HG02885 (cell line): ENCODE measurements at regions not wholly inside any gene's neighbourhood (a gene's known extent, or its start where the extent isn't known, plus 50 kb on each side); places are given as distances from the start of the nearest gene placed in this dataset.

Source experiments
- ATAC-seq: cut with Tn5 transposase; IDR thresholded peaks from one replicate; pipeline ENCODE4 v1.9.1; 2021; ENCODE audit warnings: mild to moderate bottlenecking; ENCODE audit not compliant: unreplicated experiment, poor library complexity

DNA sequence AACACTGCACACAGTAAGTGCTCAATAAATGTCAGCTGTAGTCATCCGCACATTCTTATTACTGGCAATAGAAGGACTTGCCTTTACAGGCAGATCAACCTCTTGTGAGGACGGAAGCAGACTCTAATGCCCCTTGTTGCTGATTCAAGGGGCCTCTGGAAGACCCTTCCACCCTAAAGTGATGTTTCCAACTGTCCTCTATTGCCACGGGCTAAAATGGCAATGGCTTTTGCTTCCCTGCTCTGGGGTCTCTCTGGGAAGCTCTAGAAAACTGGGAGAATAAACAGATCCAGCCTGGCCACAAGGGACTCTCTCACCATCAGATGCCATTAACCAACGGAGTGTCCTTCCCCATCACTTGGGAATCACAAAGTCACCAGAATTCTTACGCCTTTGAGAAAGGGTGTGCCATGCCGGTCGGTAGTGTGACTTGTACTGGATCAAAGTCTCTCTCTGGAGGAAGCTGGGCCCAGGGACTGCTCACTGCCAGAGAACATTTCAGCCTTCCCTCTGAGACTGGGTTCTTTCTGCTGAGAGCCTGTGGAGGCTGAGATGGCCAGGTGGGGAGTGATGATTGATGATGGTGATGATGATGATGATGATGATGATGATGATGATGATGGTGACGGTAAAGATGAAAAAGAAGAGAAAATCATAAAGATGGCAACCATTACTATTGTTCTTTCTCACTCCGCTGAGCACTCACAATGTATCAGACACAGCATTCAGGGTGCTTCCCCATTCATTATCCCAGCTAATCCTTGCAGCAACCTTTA is 146.8 kb downstream of the CYLD start:
- no peak for ATAC-seq

DNA sequence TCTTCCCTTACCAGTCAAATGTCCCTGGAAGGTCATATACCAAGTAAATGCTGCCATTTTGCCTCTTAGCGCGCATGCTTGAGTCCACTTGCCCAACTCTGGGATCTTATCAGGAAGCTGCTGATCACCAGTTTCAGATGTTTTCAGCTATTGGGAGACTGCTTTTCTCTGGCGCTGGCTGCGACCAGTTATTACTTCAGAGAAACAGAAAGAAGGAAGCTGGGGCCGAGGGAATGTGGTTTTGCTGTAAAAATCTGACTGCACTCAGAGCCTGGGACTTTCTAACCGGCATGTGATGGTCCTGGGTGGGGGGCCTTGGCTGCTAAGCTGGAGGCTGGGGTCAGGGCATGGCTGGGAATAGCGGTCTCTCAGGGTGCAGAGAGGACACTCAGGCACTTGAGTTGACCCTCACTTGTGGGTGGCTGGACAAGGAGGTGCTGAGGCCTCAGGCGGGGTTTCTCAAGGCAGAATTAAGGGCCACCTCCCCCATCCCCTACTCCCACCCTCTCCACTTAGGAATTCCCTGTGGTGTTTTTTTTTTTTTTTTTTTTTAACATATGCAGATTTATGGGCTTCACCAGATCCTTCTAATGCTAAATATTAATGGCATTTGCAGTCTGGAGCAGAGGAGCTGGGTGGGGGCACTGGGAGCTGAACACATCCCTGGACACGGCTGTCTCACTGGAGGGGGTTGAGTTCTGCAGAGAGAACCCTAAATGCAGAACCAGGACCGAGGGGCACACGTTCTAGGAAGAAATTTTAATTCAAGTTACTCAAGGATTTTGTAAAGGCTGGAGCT is 145.8 kb downstream of the CYLD start:
- ATAC-seq: no peak

DNA sequence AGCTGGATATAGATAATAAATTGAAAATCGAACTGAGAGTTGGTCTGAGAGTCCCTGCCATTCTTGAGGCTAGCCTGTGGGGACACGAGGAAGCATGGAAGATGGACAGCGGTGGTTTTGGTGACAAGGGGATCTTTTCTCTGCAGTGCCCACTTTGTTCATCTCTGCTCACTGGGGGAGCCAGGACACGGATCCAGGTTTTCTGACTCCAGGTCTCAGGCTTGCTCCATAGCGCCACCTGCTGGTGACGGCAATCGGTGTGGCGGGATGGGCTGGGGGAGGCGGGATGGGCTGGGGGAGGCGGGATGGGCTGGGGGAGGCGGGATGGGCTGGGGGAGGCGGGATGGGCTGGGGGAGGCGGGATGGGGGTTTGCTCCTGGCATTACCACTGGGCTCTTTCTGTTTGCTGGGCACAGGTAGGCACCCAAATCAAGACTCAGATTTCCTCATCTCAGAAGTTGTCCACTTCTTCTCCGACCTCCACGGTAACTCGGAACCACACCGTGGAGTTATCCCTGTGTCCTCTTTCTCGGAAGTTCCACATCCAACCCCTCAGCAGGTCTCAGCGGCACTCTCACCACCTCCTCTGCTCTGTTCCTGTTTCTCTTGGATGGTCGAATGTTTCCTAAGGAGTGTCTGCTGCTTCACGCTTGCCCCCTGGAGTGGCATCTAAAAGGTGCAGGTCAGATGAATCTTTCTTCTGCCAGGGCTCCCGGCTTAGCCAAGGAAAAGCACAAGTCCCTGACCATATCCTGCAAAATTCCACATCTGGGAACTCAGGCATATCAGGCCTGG is 142.4 kb downstream of the CYLD start:
- no peak for ATAC-seq

DNA sequence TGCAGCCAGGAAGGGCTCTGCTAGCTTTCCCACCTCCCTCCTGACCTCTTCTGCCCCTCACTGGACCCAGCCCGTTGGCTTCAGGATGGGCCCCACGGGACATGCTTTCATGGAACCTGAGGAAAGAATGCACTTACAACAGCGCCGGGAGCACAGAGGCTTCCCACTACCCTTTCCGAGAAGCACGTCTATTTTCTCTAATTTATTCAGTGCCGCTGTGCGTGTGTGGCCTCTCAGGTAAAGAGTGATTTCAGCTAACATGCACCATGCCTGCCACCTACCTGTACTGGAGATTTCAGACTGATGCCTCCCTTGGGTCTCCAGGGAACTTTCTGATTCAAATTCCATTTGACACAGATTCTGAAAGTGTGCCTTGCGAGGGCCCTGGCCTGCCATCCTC is 140.1 kb downstream of the CYLD start:
- ATAC-seq: no peak

DNA sequence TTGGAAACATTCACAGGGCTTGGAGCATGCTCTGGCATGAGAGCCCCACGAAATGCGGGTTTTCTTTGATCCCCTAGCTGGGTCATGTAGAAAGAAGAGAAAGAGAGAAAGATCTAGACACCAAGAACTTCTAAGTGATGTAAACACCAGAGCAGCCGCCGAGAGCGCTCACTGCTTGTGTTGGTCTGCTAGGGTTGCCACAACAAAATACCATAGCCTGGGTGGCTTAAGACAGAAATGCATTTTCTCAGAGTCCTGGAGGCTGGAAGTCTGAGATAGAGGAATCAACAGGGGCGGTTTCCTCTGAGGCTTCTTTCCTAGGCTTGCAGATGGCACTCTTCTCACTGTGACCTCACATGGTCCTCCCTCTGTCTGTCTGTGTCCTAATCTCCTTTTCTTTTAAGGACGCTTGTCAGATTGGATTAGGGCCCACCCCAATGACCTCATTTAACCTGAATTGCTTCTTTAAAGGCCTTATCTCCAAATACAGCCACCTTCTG is 139.5 kb downstream of the CYLD start:
- ATAC-seq: no peak

DNA sequence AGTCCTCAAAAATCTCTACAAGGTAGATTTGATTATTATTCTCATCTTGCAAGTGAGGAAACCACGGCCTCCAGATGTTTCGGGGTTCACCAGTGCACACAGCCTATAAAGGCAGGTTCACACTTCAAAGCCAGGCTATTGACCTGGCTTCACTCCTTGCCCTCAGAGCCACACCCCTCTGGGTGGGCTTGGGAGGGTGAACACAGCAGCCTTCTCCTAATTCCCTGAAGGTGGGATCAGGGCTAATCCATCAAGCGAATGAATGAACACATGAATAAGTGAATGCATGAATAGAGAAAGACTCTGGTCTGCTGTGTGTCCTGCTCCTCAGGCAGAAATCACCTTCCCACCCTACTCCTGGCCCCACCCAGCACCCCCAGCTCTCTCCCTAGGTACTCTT is 139.0 kb downstream of the CYLD start:
- ATAC-seq: no peak

DNA sequence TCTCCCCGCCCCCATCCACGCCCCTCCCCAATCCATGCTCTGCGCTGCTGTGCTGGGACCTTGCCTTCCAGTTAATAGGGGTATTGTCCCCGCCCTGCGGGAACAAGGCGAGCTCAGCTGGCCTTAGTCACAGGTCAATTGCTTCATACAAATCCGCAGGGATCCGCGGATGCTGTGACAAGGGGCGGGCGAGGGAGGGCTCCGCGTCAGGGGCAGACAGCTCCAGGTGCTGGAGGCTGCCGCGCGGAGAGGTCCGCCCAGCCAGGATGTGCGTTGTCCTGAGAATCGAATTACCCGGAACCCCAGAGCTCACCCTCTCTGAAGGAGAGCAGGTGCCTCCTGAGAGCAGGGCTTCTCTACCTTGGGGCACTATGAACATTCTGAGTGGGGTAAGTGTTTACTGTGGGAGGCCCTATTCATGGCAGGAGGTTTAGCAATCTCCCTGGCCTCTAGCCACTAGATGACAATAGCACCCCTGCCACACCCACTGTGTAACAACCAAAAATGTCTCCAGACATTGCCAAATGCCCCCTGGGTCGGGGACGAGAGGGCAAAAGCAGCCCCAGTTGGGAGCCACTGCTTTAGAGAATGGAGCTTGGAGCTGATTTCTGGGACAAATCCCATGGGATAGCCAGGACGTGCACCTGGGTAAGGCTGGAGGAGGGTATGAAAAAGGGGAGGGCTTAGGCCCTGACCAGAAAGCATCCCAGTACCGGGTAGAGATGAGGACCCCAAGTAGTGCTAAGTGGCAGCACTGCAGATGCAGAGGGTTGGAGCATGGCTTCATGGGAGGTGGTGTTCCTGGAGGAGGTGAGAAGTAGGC is 138.2 kb downstream of the CYLD start:
- no peak for ATAC-seq

DNA sequence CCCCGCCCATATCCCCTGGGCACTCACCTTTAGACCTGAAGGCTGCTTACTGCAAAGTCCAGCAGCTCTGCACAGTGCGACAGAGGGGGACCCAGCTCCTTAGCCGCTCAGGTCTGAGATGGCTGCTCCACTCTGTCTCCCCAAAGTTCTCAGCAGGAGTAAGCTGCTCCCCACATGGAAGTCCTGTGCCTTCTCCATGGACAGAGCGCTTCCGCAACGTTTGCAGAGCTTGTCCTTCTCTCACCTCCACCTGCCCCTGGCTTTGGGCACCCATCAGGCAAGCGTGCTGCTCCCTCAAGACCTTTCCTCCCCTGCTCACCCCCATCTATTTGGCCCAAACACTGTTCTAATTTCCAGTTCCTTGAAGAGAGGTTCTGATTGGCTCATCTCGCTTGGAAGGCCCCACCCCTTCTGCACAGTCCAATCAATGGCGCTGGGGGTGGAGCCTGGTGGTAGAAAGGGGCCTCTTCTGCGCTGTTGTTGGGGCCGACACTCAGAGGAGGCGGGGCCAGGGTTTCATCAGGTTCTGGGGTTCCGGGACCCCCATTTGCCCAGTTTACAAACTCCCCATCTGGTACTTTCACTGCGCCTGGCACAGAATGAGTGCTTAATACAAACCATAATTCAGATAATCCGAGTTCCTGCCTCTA is 137.2 kb downstream of the CYLD start:
- no peak for ATAC-seq

DNA sequence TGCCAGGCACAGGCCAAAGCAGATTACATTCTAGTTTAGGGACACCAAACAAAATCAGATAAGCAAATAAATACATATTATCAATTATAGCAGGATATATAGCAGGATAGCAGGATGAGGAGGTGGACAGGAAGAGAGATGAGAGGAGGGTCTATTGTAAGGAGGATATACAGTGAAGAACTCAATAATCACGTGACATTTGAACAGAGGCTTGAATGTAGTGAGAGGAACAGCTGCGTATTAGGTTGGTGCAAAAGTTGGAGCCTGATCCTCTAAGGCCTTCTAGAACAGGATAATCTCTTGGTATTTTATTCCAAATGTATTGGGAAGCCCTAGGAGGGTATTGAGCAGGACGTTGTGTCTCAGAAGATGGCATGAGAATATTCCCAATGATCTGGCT is 136.7 kb downstream of the CYLD start:
- ATAC-seq: no peak

DNA sequence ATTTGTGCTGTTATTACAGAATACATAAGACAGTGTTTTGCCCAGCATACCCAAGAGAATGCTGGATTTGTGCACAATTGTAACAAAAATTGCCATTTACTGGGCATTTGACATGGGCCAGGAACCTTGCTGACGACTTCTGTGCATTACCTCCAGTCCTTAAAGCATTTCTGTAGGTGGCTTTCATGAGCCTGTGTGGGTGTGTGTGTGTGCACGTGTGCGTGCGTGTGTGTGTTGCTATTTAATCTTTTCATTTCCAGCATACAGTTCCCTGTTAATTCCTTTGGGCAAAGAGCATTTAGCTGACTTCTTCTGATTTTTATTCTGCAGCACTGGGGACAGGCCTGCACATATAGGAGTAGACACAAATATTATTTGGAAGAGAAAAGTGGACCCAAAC is 134.4 kb downstream of the CYLD start:
- ATAC-seq: no peak

DNA sequence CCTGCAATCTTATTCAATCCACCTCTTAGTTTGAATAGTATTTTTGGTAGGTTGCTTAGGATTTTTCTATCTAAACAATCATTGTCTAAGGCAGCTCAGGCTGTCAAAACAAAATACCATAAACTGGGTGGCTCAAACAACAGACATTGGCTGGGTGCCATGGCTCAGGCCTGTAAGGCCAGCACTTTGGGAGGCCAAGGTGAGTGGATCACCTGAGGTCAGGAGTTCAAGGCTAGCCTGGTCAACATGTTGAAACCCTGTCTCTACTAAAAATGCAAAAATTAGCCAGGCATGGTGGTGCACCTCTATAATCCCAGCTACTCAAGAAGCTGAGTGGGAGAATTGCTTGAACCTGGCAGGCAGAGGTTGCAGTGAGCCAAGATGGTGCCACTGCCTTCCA is 126.7 kb downstream of the CYLD start:
- ATAC-seq: no peak

DNA sequence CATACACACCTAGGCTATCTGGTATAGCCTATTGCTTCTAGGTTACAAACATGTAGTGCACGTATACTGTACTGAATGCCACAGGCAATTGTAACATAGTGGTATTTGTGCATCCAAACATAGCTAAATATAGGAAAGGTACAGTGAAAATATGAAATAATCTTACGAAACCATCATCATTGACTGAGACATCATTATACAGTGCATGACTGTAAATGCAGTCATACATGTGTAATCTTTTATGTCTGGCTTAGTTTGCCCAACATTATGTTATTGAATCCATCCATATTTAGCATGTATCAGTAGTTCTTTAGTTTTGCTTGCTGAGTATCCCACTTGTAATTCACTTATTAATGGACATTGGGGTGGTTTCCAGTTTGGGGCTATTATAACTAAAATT is 124.9 kb downstream of the CYLD start:
- ATAC-seq: no peak

DNA sequence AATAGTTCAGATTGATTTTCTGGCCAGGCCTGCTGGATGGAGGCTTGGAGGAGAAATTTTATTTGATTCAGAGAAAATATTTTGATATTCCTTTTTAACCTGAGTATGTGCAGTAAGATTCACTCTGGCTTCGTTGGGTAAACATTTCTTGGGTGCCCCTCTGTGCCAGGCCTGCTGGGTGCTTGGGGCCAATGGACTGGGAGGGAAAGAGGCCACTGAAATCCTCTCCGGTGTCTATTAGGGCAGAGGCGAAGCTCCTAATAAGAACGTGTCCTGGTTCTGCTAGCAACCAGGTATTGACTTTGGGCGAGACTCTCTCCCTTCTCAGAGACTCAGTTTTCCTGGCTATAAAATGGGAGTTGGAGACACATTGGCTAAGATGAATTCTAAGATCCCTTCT is 122.5 kb downstream of the CYLD start:
- no peak for ATAC-seq

DNA sequence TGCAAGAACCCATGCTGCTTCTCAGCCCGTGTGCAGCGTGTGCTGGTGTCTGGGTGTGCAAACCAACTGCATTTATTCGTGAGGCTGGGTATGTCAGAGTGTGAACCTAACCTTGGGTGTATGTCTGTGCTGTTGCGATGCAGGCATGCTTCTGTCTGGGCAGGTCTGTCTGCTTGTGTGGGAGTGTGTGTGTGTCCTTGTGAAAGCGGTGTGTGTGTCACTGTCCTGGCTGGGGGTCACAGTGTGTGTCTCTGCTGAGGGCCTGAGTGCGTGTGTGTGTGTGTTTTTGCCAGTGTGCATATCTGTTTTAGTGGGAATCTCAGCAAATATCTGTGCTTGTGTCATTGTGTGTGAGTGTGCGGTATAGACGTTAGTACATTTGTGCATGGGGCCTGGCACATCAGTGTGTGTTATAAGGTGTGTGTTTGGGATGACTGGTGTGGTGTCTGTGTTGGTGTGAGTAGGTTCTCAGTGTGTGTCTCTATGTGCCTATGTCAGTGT is 121.8 kb downstream of the CYLD start:
- no peak for ATAC-seq

DNA sequence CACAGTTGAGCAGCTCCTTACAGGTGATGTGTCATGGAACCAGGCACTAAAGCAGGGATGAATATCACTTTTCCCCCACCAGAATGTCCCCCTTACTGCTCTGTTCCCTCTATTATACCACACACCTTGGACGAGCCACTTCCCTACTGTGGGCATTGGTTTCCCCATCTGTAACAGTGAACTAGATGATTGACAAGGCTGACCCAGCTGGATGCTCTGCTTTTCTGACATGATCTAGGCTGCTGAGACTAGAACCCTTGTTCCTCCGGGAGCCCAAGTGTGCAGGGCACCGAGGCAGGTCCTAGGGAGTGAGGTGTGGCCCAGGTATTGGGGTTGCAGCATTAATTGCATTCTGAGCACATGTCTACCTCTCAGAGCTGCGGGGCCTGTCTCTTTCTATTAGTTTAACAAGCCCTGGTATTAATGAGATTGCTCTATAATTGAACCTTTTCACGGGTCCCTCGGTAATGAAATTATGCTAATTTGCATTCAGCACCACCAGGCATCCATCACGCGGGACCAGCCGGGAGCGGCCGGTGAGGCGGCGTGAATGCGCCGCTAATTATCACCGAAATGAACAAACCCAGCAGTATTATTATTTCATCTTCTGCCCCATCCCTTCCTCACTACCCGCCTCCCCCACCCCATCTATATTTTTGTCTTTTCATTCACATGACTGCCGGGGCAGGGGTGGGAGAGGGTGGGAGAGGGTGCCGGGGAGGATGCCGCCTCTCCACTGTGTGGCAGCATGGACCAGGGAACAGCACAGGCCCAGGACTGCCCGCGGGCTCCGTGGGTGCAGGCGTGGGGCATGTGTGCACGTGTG is 121.1 kb downstream of the CYLD start:
- no peak for ATAC-seq

DNA sequence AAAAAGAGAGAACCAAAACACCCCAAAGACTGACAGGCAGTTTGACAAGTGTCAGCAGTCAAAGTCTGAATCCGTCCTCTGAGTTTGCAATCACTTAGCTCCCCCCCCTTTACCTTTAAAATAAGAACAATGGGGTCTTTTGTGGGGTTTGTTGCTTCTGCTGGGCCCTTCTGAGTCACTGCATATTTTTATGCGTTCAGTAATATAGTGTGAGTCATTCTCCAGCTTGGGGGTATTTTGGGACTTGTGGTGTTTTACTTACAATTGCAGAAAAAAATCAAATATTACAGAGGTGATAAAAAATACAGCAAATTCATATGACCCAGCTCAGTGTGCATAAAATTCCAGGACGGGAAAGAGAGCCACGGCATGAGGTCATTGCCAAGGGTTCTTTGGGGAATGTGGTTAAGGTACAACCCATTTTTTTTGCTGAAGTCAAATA is 120.1 kb downstream of the CYLD start:
- no peak for ATAC-seq

DNA sequence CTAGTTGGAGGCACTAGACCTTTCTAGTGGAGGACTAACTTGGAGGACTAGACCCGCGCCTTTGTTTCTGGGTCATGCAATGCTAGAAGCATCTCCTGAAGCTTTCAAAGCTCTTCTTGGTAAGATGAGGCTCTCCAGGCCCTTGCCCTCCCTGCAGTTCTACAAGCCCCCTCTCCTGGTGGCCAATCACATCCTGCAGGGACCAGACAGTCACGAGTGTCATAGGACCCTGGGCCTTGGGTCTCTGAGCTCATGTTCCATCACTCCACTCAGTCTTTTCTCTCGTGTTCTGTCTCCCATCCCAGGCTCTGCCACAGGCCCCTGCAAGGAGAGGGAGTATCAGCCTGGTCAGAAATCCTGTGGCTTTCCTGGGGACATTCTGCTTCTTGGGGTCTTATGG is 119.6 kb downstream of the CYLD start:
- ATAC-seq: no peak

DNA sequence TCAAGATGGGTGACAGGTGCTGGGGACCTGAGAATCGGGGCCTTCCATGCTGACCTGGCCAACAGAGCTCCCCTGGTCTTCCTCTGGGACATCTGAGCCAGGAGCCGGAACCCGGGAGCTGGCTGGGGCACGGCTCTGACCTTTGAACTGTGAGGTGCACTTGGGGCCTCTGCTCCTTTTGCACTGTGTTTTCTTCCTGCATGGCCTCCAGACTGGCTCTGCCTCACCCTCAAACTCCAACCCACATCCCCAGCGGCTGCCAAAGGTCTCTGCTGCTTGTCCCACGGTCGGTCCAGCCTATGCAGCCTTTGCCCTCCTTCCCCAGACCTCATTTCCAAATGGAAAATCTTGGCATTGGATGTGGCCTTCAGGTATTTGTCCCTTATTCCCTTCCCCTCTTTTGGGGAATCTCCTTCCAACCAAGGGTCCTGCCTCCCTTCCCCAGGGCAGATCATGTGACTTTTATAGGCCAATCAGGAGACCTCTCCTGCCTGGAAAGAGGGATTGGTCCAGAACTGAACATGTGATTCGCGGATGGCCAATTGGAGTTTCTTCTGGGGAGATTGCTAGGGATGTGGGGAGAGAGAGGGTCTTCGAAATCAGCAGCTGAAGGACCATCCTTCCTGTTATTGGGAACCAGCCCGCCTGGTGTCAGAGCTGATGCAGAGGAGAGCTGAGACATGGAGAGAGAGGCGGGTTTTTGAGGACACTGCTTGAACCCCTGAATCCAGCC is 117.9 kb downstream of the CYLD start:
- no peak for ATAC-seq
